Stimulated activated CD4-positive, alpha-beta T cell treated with anti-CD3 and anti-CD28 coated beads, Interleukin-4, amount 100 ng/mL, for 48 hours (primary cell): ENCODE measurements at regions not wholly inside any gene's neighbourhood (a gene's known extent, or its start where the extent isn't known, plus 50 kb on each side); places are given as distances from the start of the nearest gene placed in this dataset.
"Not testable (repeated sequence)": the region's sequence is repeated elsewhere in the genome, so short reads cannot be mapped to it uniquely, and the experiment has no call there.

Source experiments
- DNase-seq, 2 donors: peaks; one replicate each; pipeline ENCODE4 v3.0.0-alpha.2; 2020; ENCODE audit warnings: low read depth in 2 of 2

- DNase-seq, result no peak
Measured at GRCh38 chr3:177622982-177623617, 425.8 kb upstream of the TBL1XR1 start.

GRCh38 chr3:177624528-177625495 is 427.5 kb upstream of the TBL1XR1 start:
- no peak for DNase-seq

- DNase-seq, result no peak
Measured at GRCh38 chr3:177626045-177626444, 428.8 kb upstream of the TBL1XR1 start.

- DNase-seq, result not testable (repeated sequence)
Measured at GRCh38 chr3:177628095-177628719, 430.9 kb upstream of the TBL1XR1 start.

- DNase-seq, result no peak
Measured at GRCh38 chr3:177629276-177629675, 432.0 kb upstream of the TBL1XR1 start.

- DNase-seq, result no peak
Measured at GRCh38 chr3:177633671-177634207, 436.5 kb upstream of the TBL1XR1 start.

- not testable (repeated sequence) for DNase-seq
Measured at GRCh38 chr3:177635601-177636106, 438.4 kb upstream of the TBL1XR1 start.

GRCh38 chr3:177640319-177640965 is 443.2 kb upstream of the TBL1XR1 start:
- no peak for DNase-seq

- no peak for DNase-seq
Measured at GRCh38 chr3:177641206-177641605, 443.9 kb upstream of the TBL1XR1 start.

GRCh38 chr3:177642042-177642803 is 444.9 kb upstream of the TBL1XR1 start:
- DNase-seq, result no peak

GRCh38 chr3:177642804-177643125 is 445.5 kb upstream of the TBL1XR1 start:
- no peak for DNase-seq

GRCh38 chr3:177646749-177647148 is 449.5 kb upstream of the TBL1XR1 start:
- DNase-seq, result peak in 1 of 2 donors; percentile 14

- no peak for DNase-seq
Measured at GRCh38 chr3:177647341-177647740, 450.1 kb upstream of the TBL1XR1 start.

GRCh38 chr3:177647876-177648275 is 450.6 kb upstream of the TBL1XR1 start:
- no peak for DNase-seq

GRCh38 chr3:177652556-177653291 is 455.4 kb upstream of the TBL1XR1 start:
- DNase-seq, result no peak

- DNase-seq, result no peak
Measured at GRCh38 chr3:177657243-177657642, 460.0 kb upstream of the TBL1XR1 start.

GRCh38 chr3:177658354-177658753 is 461.1 kb upstream of the TBL1XR1 start:
- DNase-seq, result no peak

- not testable (repeated sequence) for DNase-seq
Measured at GRCh38 chr3:177664380-177665103, 467.3 kb upstream of the TBL1XR1 start.

- no peak for DNase-seq
Measured at GRCh38 chr3:177665122-177665808, 468.0 kb upstream of the TBL1XR1 start.
